ENCODE measurements at regions not wholly inside any gene's neighbourhood (a gene's known extent, or its start where the extent isn't known, plus 50 kb on each side); places are given as distances from the start of the nearest gene placed in this dataset.

DNA sequence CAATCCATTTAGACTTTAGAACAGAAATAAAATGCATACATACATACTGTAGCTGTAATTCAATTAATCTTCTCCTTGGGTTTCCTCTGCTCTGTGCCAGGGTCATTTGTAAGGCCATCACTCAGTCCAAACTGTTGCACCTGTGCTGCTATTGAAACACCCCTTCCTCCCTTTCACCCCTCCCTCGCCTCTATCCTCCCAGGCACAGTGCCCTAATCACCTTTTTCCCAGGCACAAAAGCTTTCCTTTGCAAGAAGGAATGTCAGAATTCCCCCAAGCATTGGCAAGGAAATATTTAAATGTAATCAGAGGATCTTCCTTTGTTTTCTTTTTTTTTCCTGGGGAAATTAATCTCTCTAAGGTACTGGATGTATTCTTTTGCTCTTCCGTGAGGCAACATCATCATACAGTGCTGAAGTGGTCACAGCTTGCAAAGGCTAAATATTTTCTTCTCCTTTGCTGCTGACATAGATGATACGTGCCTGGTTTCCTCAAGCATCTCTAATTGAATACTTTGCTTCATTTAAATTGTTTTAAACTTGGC lies 339.3 kb upstream of the NR5A2 start:
- TF ChIP-seq, protein P1, sequence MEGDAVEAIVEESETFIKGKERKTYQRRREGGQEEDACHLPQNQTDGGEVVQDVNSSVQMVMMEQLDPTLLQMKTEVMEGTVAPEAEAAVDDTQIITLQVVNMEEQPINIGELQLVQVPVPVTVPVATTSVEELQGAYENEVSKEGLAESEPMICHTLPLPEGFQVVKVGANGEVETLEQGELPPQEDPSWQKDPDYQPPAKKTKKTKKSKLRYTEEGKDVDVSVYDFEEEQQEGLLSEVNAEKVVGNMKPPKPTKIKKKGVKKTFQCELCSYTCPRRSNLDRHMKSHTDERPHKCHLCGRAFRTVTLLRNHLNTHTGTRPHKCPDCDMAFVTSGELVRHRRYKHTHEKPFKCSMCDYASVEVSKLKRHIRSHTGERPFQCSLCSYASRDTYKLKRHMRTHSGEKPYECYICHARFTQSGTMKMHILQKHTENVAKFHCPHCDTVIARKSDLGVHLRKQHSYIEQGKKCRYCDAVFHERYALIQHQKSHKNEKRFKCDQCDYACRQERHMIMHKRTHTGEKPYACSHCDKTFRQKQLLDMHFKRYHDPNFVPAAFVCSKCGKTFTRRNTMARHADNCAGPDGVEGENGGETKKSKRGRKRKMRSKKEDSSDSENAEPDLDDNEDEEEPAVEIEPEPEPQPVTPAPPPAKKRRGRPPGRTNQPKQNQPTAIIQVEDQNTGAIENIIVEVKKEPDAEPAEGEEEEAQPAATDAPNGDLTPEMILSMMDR (IDR thresholded peaks at IDR 0.05): no peak
- no peak for TF ChIP-seq POLR2A (IDR thresholded peaks at IDR 0.05)
